Upper lobe of left lung (tissue), 4 donors: ENCODE measurements at regions not wholly inside any gene's neighbourhood (a gene's known extent, or its start where the extent isn't known, plus 50 kb on each side); places are given as distances from the start of the nearest gene placed in this dataset.

Experiments
- CTCF ChIP-seq, 6 experiments: fragments of 450-650 bp in 4 of 6; fragments of 200-600 bp in 2 of 6; sonication (generic) in 2 of 6; IDR thresholded peaks; one replicate each; pipeline ENCODE4 v1.5.1; 2016 to 2019; ENCODE audit warnings: antibody characterized with exemption in 6 of 6
- EP300 ChIP-seq, 4 donors: sonication (generic); formaldehyde crosslinking; IDR thresholded peaks; one replicate each; pipeline ENCODE4 v1.5.1; 2017; ENCODE audit warnings: antibody characterized with exemption in 4 of 4, control low read depth in 2 of 4
- POLR2A ChIP-seq, 4 donors: fragments of 450-650 bp; IDR thresholded peaks; one replicate each; pipeline ENCODE4 v1.5.1; 2016 to 2017; ENCODE audit warnings: antibody characterized with exemption in 4 of 4, mild to moderate bottlenecking in 2 of 4

DNA sequence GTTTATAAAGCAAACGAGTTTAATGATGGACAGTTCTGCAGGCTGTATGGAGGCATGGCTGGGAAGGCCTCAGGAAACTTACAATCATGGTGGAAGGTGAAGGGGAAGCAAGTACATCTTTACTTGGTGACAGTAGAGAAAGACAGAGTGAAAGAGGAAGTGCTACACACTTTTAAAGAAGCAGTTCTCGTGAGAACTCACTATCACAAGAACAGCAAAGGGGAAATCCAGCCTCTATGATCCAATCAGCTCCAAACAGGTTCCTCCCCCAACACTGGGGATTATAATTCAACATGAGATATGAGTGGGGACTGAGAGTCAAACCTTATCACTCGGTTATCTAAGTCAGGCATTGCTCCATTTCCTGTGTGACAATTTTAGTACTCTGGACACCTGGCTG is 189.9 kb upstream of the CNTN1 start:
- TF ChIP-seq CTCF (IDR thresholded peaks at IDR 0.05) (no peak), POLR2A (IDR thresholded peaks at IDR 0.05) (no peak), EP300 (IDR thresholded peaks at IDR 0.05) (no peak)
